ENCODE measurements at regions not wholly inside any gene's neighbourhood (a gene's known extent, or its start where the extent isn't known, plus 50 kb on each side); places are given as distances from the start of the nearest gene placed in this dataset.

DNA sequence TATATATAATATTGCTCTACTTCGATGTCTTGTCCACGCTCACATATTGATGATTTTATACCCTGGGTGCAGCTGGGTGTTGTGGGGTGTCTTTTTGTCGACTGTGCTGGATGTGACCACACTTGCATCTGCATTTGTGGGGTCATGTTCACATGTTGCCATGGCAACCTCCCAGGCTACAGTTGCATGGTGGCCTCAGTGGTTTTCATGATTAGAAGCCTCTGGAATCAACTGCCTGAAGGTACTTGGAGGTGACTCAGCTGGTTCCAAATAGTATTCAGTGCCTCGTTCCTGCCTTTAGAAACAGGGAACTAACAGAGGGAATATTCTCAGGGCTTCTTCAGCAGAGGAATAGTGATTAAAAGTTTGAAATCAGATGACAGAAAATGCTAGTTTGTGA, 166.3 kb upstream of the NYAP2 start:
- TF ChIP-seq, protein P1, sequence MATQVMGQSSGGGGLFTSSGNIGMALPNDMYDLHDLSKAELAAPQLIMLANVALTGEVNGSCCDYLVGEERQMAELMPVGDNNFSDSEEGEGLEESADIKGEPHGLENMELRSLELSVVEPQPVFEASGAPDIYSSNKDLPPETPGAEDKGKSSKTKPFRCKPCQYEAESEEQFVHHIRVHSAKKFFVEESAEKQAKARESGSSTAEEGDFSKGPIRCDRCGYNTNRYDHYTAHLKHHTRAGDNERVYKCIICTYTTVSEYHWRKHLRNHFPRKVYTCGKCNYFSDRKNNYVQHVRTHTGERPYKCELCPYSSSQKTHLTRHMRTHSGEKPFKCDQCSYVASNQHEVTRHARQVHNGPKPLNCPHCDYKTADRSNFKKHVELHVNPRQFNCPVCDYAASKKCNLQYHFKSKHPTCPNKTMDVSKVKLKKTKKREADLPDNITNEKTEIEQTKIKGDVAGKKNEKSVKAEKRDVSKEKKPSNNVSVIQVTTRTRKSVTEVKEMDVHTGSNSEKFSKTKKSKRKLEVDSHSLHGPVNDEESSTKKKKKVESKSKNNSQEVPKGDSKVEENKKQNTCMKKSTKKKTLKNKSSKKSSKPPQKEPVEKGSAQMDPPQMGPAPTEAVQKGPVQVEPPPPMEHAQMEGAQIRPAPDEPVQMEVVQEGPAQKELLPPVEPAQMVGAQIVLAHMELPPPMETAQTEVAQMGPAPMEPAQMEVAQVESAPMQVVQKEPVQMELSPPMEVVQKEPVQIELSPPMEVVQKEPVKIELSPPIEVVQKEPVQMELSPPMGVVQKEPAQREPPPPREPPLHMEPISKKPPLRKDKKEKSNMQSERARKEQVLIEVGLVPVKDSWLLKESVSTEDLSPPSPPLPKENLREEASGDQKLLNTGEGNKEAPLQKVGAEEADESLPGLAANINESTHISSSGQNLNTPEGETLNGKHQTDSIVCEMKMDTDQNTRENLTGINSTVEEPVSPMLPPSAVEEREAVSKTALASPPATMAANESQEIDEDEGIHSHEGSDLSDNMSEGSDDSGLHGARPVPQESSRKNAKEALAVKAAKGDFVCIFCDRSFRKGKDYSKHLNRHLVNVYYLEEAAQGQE (IDR thresholded peaks at IDR 0.05): no peak
- TF ChIP-seq, protein P2, sequence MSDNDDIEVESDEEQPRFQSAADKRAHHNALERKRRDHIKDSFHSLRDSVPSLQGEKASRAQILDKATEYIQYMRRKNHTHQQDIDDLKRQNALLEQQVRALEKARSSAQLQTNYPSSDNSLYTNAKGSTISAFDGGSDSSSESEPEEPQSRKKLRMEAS (IDR thresholded peaks at IDR 0.05): no peak
- no peak for TF ChIP-seq YY1 (IDR thresholded peaks at IDR 0.05)
- TF ChIP-seq, protein P3, sequence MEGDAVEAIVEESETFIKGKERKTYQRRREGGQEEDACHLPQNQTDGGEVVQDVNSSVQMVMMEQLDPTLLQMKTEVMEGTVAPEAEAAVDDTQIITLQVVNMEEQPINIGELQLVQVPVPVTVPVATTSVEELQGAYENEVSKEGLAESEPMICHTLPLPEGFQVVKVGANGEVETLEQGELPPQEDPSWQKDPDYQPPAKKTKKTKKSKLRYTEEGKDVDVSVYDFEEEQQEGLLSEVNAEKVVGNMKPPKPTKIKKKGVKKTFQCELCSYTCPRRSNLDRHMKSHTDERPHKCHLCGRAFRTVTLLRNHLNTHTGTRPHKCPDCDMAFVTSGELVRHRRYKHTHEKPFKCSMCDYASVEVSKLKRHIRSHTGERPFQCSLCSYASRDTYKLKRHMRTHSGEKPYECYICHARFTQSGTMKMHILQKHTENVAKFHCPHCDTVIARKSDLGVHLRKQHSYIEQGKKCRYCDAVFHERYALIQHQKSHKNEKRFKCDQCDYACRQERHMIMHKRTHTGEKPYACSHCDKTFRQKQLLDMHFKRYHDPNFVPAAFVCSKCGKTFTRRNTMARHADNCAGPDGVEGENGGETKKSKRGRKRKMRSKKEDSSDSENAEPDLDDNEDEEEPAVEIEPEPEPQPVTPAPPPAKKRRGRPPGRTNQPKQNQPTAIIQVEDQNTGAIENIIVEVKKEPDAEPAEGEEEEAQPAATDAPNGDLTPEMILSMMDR (IDR thresholded peaks at IDR 0.05; ENCODE audit: low read depth, low read length, missing input control): no peak
- TF ChIP-seq RAD21 (IDR thresholded peaks at IDR 0.05): no peak
- TF ChIP-seq, protein P4, sequence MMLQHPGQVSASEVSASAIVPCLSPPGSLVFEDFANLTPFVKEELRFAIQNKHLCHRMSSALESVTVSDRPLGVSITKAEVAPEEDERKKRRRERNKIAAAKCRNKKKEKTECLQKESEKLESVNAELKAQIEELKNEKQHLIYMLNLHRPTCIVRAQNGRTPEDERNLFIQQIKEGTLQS (IDR thresholded peaks at IDR 0.05): no peak
- no peak for TF ChIP-seq JUND (IDR thresholded peaks at IDR 0.05)
- TF ChIP-seq TAF1 (conservative IDR thresholded peaks at IDR 0.05): no peak
- TF ChIP-seq SP1 (IDR thresholded peaks at IDR 0.05): no peak
- no peak for TF ChIP-seq FOXA1 (IDR thresholded peaks at IDR 0.05)
- no peak for TF ChIP-seq GABPA (IDR thresholded peaks at IDR 0.05 in 1 of 2, conservative IDR thresholded peaks at IDR 0.05 in 1 of 2)

Measured in liver (tissue), 3 donors.